Posterior cingulate gyrus (tissue), 11 donors: ENCODE measurements at regions not wholly inside any gene's neighbourhood (a gene's known extent, or its start where the extent isn't known, plus 50 kb on each side); places are given as distances from the start of the nearest gene placed in this dataset.

ENCODE experiments used
- DNase-seq, 10 donors: peaks; one replicate each; pipeline versions ENCODE4 v3.0.0 to v3.0.0-alpha.2; 2020 to 2021; ENCODE audit warnings: mixed read lengths in 3 of 10
- intact Hi-C: fragments of 100-400 bp; cut with DNase I; formaldehyde crosslinking; loops from one replicate; pipeline ENCODE4 v1.15.1; 2023

DNA sequence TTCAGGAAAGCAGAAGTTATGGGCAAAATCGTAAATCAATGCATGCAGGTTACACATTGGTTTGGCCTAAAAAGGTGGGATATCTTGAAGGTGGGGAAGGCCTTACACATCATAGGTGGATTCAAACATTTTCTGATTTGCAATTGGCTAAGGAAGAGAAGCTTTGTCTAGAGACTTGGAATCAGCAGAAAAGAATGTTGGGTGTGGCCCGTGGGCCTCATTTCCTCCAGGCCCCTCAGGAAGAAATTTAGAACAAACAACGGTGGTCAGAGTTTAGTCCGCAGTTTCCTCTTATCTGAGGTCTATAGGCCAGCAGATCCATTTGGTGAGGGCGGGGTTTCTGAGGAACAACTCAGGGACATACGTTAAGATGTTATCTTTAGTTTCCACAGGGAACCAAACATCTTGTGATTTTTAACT, 50.9 kb upstream of the AFF3 start:
- intact Hi-C loops = no loop called here
- no peak for DNase-seq

GRCh38 chr2:100192825-100193224, 50.4 kb upstream of the AFF3 start:
- DNase-seq = no peak
- intact Hi-C loops = no loop called here

DNA sequence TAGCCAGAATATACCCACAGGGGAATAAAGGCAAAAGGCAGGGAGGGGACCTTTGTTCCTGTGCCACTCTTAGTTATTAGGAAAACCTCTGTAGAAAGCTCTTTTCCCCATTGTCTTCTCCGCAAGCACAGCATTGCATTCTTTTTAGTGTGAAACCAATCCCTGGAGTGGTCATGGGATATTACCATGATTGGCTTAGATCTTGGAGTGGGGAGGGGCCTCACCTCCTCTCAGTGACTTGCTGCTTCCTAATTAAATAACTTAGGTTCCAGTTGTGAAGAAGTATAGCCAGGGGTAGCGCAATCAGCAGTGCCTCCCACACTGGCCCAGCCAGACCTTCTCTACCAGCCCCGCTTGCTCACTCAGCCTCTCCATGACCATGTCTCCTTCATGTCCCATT, 49.9 kb upstream of the AFF3 start:
- intact Hi-C loops = no loop called here
- no peak for DNase-seq
